HG02852 (cell line): ENCODE measurements at regions not wholly inside any gene's neighbourhood (a gene's known extent, or its start where the extent isn't known, plus 50 kb on each side); places are given as distances from the start of the nearest gene placed in this dataset.
"Not testable (repeated sequence)": the region's sequence is repeated elsewhere in the genome, so short reads cannot be mapped to it uniquely, and the experiment has no call there.

ENCODE experiments used
- ATAC-seq: cut with Tn5 transposase; IDR thresholded peaks from one replicate; pipeline ENCODE4 v1.9.1; 2021; ENCODE audit warnings: mild to moderate bottlenecking, moderate library complexity; ENCODE audit not compliant: unreplicated experiment

- ATAC-seq = no peak
Observed at GRCh38 chr6:81969814-81970213, 217.3 kb upstream of the TENT5A start.

GRCh38 chr6:81969011-81969410, 216.5 kb upstream of the TENT5A start:
- no peak for ATAC-seq

GRCh38 chr6:81966968-81967367, 214.5 kb upstream of the TENT5A start:
- no peak for ATAC-seq

GRCh38 chr6:81962198-81962597, 209.7 kb upstream of the TENT5A start:
- no peak for ATAC-seq

DNA sequence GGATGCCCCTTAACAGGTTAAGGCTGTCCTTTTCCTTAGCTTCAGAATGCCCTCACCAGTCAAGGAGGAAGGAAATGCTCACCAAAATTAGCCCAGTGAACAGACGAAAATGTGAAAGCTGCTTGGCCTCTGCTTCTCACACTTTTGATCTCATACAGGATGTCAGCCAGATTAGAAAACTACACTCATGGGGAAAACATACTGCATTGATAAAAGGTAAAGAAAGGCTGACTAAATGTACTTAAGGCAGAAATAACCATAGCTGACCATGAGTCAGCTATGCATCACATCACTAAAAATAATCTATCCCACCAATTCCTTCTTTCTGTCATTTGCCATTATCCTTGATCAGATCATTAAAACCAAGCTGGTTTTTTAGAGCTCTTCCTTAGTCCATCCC, 198.4 kb upstream of the TENT5A start:
- ATAC-seq = no peak

DNA sequence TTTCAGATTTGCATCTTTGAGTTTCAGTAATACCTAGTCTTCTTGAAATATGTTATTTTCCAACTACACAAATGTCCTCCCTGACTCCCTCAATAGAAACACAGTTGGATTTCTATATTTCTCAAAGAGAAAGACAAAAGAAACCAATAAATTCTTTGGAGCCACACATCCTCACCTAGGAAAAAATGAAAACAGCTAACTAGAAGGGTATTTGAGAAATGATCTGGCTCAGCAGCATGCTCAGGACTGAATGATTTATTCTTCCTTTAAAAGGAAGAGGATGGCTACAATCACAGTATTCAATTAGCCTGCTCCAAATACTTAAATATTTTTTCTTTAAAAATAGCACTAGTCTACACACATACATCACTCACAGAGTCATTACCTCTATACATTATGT, 196.4 kb upstream of the TENT5A start:
- ATAC-seq = no peak

- not testable (repeated sequence) for ATAC-seq
Observed at GRCh38 chr6:81948196-81948595, 195.7 kb upstream of the TENT5A start.

- no peak for ATAC-seq
Observed at GRCh38 chr6:81944661-81945060, 192.2 kb upstream of the TENT5A start.

GRCh38 chr6:81942842-81943241, 190.4 kb upstream of the TENT5A start:
- ATAC-seq = not testable (repeated sequence)

- no peak for ATAC-seq
Observed at GRCh38 chr6:81942067-81942370, 189.5 kb upstream of the TENT5A start.

GRCh38 chr6:81940451-81940985, 188.0 kb upstream of the TENT5A start:
- no peak for ATAC-seq

GRCh38 chr6:81939766-81940165, 187.3 kb upstream of the TENT5A start:
- no peak for ATAC-seq

- no peak for ATAC-seq
Observed at GRCh38 chr6:81938991-81939732, 186.7 kb upstream of the TENT5A start.

GRCh38 chr6:81938014-81938856, 185.8 kb upstream of the TENT5A start:
- ATAC-seq = no peak

DNA sequence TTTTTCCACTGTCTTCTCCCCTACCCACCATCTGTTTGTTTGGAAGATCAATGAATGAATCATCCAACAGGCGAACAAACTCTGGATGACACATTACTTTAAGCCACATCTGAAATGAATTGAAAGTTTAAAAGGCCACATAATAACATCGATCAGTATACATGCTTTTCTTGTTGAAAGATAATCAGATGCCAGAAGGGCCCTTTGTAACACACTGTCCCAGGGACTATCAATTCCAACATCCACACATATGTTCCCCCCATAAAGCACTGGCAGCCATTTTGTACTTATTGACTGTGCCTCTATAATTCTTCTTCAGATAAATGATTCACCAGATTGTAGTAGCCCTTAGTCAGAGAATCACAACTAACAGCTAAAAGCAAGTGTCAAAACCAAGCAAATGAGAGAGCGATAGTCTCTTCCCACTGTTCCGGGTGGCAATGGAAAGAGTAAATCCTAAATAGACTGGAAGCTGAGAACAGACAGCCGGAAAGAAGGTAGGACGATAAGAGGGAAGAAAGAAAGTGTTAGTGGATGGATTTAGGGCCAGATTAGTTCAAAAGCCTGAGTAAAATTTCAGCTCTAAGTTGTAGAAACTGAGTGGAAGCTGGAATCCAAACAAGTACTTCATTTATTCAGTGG, 184.9 kb upstream of the TENT5A start:
- ATAC-seq = no peak

DNA sequence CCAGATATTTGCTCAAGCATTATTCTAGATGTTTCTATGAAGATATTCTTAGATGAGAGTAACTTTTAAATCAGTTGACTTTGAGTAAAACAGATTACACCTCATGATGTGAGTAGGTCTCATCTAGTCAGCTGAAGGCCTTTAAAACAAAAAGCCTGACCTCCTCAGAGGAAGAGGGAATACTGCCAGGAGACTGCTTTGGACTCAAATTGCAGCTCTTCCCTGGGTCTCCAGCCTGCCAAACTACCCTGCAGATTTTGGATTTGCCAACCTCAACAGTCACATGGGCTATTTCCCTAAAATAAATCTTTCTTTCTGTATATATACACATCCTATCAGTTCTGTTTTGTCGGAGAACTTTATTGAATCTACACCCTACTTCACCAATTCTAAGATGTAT, 182.5 kb upstream of the TENT5A start:
- no peak for ATAC-seq

DNA sequence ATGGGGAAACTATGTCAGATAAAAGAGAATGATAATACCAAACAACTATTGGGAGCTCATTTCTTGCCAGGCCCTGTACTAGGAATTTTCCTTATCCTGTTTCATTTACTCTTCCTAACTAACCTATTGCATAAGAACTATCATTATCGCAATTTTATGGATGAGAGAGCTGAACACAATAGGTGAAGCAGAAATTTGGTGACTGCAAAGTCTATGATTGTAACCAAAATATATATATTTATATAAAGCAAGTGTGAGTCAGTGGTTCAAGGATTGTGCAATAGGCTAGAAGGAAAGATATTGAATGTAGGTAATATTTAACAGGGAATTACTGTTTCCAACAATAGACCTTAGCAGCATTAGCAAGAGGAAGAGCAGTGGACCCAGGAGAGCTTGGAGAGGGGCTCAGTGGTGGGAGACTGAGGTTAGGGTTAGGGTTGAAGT, 181.1 kb upstream of the TENT5A start:
- no peak for ATAC-seq

DNA sequence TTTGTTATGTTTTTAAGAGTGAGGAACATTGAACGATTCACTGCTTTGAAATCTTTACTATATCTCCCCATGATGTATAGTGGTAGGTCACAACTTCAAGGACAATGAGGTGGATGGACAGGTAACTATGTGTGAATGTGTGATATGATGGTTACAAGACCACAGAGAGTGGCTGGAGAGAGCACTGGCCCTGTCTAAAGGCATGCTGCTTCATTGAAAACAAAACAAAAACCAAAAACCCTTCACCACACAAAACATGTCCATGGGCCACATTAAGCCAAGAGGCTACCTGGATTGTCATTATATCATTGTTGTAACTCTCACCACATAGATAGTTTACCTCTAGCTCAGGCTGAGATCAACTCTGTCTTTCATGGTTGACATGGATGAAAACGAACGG, 180.6 kb upstream of the TENT5A start:
- no peak for ATAC-seq

GRCh38 chr6:81932448-81932847, 180.0 kb upstream of the TENT5A start:
- ATAC-seq = not testable (repeated sequence)

GRCh38 chr6:81929828-81930227, 177.3 kb upstream of the TENT5A start:
- ATAC-seq = no peak

DNA sequence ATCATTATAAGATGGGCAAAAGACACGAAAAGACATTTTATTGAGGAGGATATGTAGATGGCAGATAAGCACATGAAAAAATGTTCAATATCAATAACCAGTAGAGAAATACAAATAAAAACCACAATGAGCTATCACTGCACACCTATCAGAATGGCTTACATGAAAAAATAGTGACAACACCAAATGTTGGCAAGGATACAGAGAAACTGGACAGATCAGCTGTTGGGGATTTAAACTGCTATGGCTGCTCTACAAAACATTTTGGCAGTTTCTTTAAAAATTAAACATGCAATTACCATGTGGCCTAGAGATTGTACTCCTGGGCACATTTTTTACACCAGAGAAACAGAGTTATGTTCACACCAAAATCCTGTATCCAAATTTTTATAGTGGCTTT, 172.7 kb upstream of the TENT5A start:
- no peak for ATAC-seq
